Colonic mucosa (tissue), 4 donors: ENCODE measurements at regions not wholly inside any gene's neighbourhood (a gene's known extent, or its start where the extent isn't known, plus 50 kb on each side); places are given as distances from the start of the nearest gene placed in this dataset.
"Not testable (repeated sequence)": the region's sequence is repeated elsewhere in the genome, so short reads cannot be mapped to it uniquely, and the experiment has no call there.

Experiments
- DNase-seq: peaks from one replicate; pipeline ENCODE4 v3.0.0-alpha.2; 2020
- H3K27ac ChIP-seq: fragments of 200-600 bp; one replicate; pipeline ENCODE4 v1.8.0; 2021
- H3K27me3 ChIP-seq: fragments of 200-600 bp; one replicate; pipeline ENCODE4 v1.8.0; 2021
- H3K36me3 ChIP-seq: fragments of 200-600 bp; one replicate; pipeline ENCODE4 v1.8.0; 2021
- H3K4me1 ChIP-seq: fragments of 200-600 bp; one replicate; pipeline ENCODE4 v1.8.0; 2021; ENCODE audit warnings: mild to moderate bottlenecking
- H3K4me3 ChIP-seq: fragments of 200-600 bp; one replicate; pipeline ENCODE4 v1.8.0; 2021
- H3K9ac ChIP-seq, 2 donors: one replicate each; pipeline ENCODE4 v1.7.0; 2013; ENCODE audit warnings: control low read depth in 2 of 2, low read depth in 2 of 2, low read length in 2 of 2
- H3K9me3 ChIP-seq: fragments of 200-600 bp; one replicate; pipeline ENCODE4 v1.8.0; 2021
- CTCF ChIP-seq: fragments of 200-600 bp; IDR thresholded peaks from one replicate; pipeline ENCODE4 v1.8.0; 2022; ENCODE audit warnings: antibody characterized with exemption, mild to moderate bottlenecking
- intact Hi-C: fragments of 100-400 bp; cut with DNase I; formaldehyde crosslinking; loops from one replicate; pipeline ENCODE4 v1.14.1; 2022
- donor health status: healthy.
- donor health status: DM: no; HTN: no; CAD: no.
- donor health status: DM: no; HTN: no; CAD: no.

- Histone ChIP-seq H3K4me1 (no peaks in the 10 kb centered on the region), H3K9ac (no peak overlapping the region), H3K4me3 (no peak overlapping the region), H3K36me3 (no peaks in the 10 kb centered on the region), H3K27ac (no peak overlapping the region), H3K27me3 (no peaks in the 10 kb centered on the region), H3K9me3 (no peaks in the 10 kb centered on the region)
- DNase-seq = no peak
- intact Hi-C loops = no loop called here
- TF ChIP-seq CTCF = no peak
These were observed 123.9 kb downstream of the BRMS1L start for GRCh38 chr14:35949920-35950513.

DNA sequence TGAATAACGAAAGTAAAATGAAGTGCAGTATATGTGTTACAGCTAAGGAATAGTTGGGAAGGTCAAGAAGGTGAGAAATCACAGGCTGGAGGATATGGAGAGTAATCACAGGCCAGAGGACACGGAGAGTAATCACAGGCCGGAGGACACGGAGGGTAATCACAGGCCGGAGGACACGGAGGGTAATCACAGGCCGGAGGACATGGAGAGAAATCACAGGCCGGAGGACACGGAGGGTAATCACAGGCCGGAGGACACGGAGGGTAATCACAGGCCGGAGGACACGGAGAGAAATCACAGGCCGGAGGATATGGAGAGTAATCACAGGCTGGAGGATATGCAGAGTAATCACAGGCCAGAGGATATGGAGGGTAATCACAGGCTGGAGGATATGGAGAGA, 121.8 kb downstream of the BRMS1L start:
- H3K27ac ChIP-seq, H3K9ac ChIP-seq, intact Hi-C loops, DNase-seq, H3K9me3 ChIP-seq, H3K4me1 ChIP-seq, H3K4me3 ChIP-seq, H3K36me3 ChIP-seq, H3K27me3 ChIP-seq: not testable (repeated sequence)

- Histone ChIP-seq H3K4me1 (no peaks in the 10 kb centered on the region), H3K27me3 (no peaks in the 10 kb centered on the region), H3K4me3 (no peak overlapping the region), H3K9ac (no peak overlapping the region), H3K27ac (no peak overlapping the region), H3K9me3 (no peaks in the 10 kb centered on the region), H3K36me3 (no peaks in the 10 kb centered on the region)
- DNase-seq = peak; percentile 37
- no peak for TF ChIP-seq CTCF
- intact Hi-C loops = no loop called here
These were observed 118.7 kb downstream of the BRMS1L start for GRCh38 chr14:35944847-35945246.

- Histone ChIP-seq H3K4me1 (no peaks in the 10 kb centered on the region), H3K9me3 (no peaks in the 10 kb centered on the region), H3K4me3 (no peak overlapping the region), H3K9ac (no peak overlapping the region), H3K36me3 (no peaks in the 10 kb centered on the region), H3K27me3 (no peaks in the 10 kb centered on the region), H3K27ac (no peak overlapping the region)
- no peak for DNase-seq
- intact Hi-C loops = no loop called here
- no peak for TF ChIP-seq CTCF
These were observed 114.2 kb downstream of the BRMS1L start for GRCh38 chr14:35940291-35940690.

DNA sequence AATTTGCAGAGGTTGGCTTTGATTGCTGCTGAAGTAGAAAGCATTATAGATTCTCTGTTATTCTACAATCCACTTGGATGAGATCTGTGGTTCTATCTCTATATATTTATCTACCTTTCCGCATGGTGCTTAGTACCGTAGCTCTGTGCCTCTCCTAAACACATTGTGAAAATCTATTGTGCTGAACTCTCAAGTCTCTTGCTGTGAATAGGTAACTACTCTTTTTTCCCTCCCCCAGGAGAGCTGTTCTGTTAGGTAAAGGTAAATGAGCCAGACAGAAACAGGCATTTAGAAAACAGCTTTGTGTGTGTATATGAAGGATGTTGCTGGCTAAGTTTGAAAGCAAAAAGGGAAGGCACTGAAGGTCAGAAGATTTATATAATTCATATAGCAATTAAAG, 112.6 kb downstream of the BRMS1L start:
- Histone ChIP-seq H3K27ac (no peak overlapping the region), H3K9me3 (no peaks in the 10 kb centered on the region), H3K4me3 (no peak overlapping the region), H3K9ac (no peak overlapping the region), H3K36me3 (no peaks in the 10 kb centered on the region), H3K4me1 (no peaks in the 10 kb centered on the region), H3K27me3 (no peaks in the 10 kb centered on the region)
- no peak for DNase-seq
- intact Hi-C loops = no loop called here
- TF ChIP-seq CTCF = no peak

DNA sequence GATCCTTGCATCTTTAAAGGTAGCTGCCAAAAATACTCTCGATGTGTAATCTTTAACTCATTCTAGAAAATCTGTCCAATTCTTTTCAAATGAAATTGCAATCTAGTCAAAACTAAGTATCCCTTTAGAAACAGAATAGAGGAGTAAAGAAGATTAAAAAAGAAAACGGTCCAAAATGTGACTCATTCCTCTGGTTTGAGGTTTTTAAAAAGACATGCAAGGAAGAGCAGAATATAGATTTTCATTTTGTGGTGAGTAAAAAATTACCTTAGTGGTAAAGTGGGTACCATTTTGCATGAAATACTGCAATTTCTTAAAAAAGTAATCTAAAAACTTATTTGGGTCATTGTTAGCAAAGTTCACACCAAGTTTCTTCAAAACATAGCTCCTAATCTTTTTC, 108.4 kb downstream of the BRMS1L start:
- Histone ChIP-seq H3K4me1 (no peaks in the 10 kb centered on the region), H3K9ac (no peak overlapping the region), H3K9me3 (no peaks in the 10 kb centered on the region), H3K27me3 (no peaks in the 10 kb centered on the region), H3K27ac (no peak overlapping the region), H3K4me3 (no peak overlapping the region), H3K36me3 (no peaks in the 10 kb centered on the region)
- intact Hi-C loops = no loop called here
- no peak for DNase-seq
- TF ChIP-seq CTCF = no peak
